OCI-LY1 (cell line): ENCODE measurements at regions not wholly inside any gene's neighbourhood (a gene's known extent, or its start where the extent isn't known, plus 50 kb on each side); places are given as distances from the start of the nearest gene placed in this dataset.

Experiments used
- CTCF ChIP-seq: fragments of 200-600 bp; sonication (generic), shearing (Covaris generic); IDR thresholded peaks from 2 replicates; pipeline ENCODE4 v1.5.1; 2017; ENCODE audit warnings: mild to moderate bottlenecking, antibody characterized with exemption, low read length, moderate library complexity, mixed read lengths
- EZH2 ChIP-seq: fragments of 200-600 bp; sonication (generic), shearing (Covaris generic); IDR thresholded peaks from 2 replicates; pipeline ENCODE4 v1.8.0; 2017; ENCODE audit warnings: borderline replicate concordance, mixed run types, mild to moderate bottlenecking, antibody characterized with exemption, low read length, moderate library complexity, mixed read lengths

DNA sequence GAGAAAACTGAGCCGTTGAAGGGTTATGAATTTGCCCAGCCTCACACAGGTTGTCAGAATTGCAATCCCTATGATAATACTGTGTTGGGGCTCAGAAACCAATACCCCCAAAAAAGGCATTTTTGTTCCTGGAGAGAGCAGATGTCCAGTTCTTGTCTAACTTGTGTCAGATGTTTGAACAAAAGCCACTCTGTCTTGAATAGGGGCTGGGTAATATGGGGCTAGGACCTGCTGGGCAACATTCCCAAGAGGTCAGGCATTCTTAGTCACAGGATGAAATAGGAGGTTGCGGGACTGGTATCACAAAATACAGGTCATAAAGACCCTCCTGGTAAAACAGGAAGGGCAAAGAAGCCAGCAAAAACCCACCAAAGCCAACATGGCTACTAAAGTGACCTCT lies 482.1 kb downstream of the IPMK start:
- TF ChIP-seq CTCF, result no peak
- TF ChIP-seq EZH2, result no peak
